KBM-7 (cell line): ENCODE measurements at regions not wholly inside any gene's neighbourhood (a gene's known extent, or its start where the extent isn't known, plus 50 kb on each side); places are given as distances from the start of the nearest gene placed in this dataset.
"Not testable (repeated sequence)": the region's sequence is repeated elsewhere in the genome, so short reads cannot be mapped to it uniquely, and the experiment has no call there.

Source experiments
- DNase-seq: peaks from one replicate; pipeline ENCODE4 v3.0.0-alpha.2; 2015
- in situ Hi-C: fragments of 300-500 bp; cut with MboI; formaldehyde crosslinking; loops from 2 replicates; pipeline ENCODE4 v1.14.3; 2020; ENCODE audit warnings: low sequenced_read_pairs, low pct_unique_long_range_greater_than_20kb, mixed read lengths

DNA sequence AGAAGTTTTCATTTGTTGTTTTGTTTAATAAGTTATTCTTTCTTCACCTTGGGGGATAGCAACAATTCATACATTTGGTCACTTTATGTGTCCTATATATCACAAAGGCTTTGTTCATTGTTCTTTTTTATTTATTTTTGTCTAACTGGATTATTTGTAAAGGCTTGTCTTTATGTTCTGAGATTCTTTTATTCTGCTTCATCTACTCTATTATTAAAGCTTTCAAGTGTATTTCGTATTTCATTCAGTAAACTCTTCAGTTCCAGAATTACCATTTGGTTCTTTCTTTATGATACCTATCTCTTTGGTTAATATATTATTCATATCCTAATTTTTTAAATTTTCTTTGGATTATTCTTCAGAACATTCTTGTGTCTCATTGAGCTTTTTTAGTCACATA lies 942.9 kb downstream of the ANKRD7 start:
- in situ Hi-C loops, result no loop called here

GRCh38 chr7:119172043-119172442 lies 947.5 kb downstream of the ANKRD7 start:
- no peak for DNase-seq
- in situ Hi-C loops, result no loop called here

More for the DNA sequence above, 942.9 kb downstream of the ANKRD7 start:
- peak; percentile 4 for DNase-seq

- in situ Hi-C loops, result no loop called here
- peak; percentile 53 for DNase-seq
Measured at GRCh38 chr7:119175911-119176627, 951.6 kb downstream of the ANKRD7 start.

DNA sequence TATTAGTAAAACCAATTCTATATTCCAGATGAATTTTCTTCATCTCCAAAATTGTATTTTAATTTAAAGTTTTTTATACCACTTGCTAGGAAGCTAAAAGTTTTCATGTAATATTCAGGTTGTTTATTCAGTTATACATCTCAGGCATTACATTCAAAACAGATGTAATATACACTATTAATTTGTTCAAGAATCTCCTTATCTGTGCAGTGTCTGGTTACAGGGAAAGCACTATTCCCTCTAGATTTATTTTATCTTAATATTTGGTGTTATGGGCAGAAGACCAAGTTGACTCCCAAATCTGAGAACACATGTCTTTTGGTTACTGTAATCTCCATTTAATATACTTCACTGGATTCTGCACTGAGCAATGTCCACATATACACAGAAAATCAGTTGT lies 953.4 kb downstream of the ANKRD7 start:
- DNase-seq, result no peak

DNA sequence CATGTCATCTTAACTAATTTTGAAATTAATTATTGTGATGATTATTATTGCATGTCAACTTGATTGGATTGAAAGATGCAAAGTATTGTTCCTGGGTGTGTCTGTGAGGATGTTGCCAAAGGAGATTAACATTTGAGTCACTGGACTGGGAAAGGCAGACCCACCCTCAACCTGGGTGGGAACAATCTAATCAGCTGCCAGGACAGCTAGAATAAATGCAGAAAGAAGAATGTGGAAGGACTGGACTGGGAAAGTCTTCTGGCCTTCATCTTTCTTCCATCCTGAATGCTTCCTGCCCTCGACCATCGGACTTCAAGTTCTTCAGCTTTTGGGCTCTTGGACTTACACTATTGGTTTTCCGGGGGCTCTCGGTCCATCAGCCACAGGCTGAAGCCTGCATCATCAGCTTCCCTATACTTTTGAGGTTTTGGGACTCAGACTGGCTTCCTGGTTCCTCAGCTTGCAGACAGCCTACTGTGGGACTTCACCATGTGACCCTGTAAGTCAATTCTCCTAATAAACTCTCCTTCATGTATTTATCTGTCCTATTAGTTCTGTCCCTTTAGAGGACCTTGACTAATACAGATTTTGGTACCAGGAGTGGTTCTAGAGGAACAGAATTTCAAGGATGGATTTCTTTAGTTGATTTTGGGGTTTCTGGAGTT lies 959.8 kb downstream of the ANKRD7 start:
- DNase-seq, result no peak
- in situ Hi-C loops, result no loop called here

More for the DNA sequence above, 953.4 kb downstream of the ANKRD7 start:
- in situ Hi-C loops, result no loop called here

DNA sequence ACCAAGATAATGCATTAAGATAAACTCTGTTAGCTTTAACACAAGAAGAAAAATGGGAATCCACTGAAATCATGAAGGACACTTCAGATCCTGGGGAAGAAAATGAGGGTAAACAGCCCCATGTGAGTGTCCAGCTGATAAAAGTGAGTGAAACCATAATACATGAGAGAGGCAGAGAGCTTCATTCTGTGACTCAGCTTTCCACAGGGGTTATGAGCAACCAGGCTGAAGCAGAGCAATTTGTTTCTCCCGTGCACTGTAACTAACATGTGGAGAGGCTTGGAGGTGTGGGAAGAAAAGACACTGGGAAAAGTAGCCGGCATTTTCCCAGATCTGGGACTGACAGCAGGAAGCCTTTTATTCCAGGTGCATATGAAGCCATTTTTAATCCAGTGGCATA lies 971.7 kb downstream of the ANKRD7 start:
- in situ Hi-C loops, result no loop called here
- DNase-seq, result no peak

DNA sequence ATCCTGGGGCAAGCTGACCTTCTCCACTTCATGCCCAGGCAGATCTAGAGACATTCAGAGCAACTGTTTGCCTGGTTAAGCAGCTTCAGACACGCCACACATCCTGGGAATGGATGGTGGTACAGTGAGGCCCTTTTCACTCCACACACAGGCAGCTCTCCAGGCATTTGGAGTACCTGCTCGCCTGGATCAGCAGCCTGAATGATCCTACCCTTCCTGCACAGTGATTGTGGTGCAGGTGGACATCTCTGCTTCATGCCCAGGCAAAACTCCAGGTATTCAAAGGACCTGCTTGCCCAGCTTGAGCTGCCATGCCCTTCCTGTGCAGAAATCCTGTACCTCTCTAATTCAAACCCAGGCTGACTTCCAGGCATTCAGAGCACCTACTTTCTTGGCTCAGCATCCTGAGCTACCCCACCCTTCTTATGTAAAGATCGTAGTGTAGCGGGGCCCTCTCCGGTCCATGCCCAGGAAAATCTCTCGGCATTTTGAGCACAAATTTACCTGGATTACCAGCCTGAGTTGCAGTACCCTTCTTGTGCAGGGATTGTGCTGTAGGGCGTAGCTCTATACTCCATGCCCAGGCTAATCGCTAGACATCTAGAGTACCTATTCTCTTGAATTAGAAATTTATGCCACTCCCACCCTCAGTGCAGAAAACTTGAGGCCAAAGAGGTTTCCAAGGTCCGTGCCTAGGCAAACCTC lies 972.8 kb downstream of the ANKRD7 start:
- in situ Hi-C loops, result no loop called here
- DNase-seq, result no peak

DNA sequence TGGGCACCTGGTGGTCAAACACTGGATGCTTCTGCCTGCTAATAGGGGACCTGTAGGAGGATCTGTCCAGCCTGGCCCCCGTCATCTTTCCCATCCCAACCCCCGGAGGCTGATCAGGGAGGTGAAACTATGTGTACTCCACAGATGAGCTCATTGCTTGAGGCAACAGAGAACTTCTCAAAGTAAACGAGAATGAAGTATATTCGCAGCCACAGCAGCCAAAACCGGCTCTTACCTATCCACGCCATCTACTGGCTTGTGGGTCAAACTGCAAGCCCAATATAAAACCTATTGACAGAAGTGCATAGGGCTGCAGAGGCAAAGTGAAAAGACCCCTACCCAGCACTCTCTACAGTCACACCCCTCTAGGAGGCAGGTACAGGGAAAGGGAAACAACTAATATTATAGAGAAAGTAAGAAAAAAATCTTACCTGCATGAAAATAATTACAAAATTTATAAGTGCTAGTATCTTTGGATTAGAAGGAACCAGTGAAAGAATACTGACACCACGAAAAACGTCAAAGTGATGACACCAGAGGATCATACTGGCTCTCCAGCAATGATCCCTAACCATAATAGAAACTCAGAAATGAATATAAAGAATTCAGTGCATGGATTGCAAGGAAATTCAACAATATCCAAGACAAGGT lies 973.5 kb downstream of the ANKRD7 start:
- DNase-seq, result peak; percentile 37
- in situ Hi-C loops, result no loop called here

DNA sequence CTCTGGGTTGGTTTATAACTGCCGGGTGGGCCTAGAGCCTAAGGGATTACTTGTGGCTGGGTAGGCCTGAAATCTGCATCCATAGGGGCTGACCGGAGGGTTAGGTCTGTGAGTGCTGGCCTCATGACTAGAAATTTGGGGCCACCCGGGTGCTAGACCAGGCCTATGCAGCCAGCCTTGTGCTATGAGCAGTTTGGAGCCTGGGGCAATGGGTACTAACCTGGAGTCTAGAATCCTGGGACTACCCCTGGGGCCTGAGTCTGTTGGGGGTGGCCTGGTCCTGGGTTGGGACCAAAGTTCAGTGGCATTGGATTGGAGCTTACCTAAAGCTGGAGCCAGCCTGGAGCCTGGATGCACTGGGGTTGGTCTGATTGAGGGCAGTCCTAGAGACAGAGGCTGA lies 995.2 kb downstream of the ANKRD7 start:
- in situ Hi-C loops, result no loop called here
- no peak for DNase-seq

- in situ Hi-C loops, result no loop called here
- DNase-seq, result no peak
Measured at GRCh38 chr7:119223930-119224329, 999.4 kb downstream of the ANKRD7 start.

- DNase-seq, result no peak
- in situ Hi-C loops, result no loop called here
Measured at GRCh38 chr7:119228482-119228881, 1004.0 kb downstream of the ANKRD7 start.

GRCh38 chr7:119232091-119232490 lies 1007.6 kb downstream of the ANKRD7 start:
- in situ Hi-C loops, result no loop called here

DNA sequence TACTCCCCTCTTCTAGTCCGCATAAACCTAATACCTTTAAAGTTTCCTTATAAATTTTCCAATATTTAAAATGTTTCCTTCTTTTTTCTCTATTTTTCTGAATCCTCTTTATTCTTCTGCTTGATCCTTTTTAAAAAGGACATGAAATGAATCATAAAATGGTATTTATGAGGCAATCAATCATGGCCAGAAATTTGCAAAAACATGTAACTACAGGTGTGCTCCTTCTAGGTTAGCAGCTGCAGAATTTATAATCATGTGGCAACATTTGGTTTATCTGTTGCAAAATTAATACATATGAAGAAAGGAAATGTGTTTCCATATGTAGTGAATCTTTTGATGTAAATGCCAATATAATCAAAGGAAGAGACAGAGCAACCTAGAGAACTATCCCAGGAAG lies 1008.5 kb downstream of the ANKRD7 start:
- in situ Hi-C loops, result no loop called here
- no peak for DNase-seq

More at GRCh38 chr7:119232091-119232490, 1007.6 kb downstream of the ANKRD7 start:
- DNase-seq, result no peak

GRCh38 chr7:119252962-119253361 lies 1020.0 kb upstream of the KCND2 start:
- no peak for DNase-seq
- in situ Hi-C loops, result no loop called here

DNA sequence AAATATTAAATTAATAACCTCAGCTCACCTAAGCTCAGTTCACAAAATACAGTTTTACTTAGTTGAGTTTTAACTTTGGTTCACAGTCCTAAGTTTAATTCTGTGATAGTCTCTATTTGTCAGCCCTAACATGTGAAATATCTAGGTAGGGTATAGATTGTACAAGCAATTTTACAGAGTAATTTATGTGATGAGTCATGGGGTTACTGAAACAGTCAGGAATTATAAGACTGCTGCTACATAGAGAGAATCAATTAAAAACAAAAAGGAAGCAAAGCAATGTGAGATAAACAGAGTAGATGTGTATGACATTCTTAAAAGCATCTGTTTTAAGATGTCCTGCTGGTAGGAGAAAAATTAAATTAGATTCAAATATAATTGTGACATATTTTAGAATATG lies 1018.2 kb upstream of the KCND2 start:
- in situ Hi-C loops, result no loop called here
- DNase-seq, result no peak

- no peak for DNase-seq
- in situ Hi-C loops, result no loop called here
Measured at GRCh38 chr7:119256001-119256400, 1017.0 kb upstream of the KCND2 start.

DNA sequence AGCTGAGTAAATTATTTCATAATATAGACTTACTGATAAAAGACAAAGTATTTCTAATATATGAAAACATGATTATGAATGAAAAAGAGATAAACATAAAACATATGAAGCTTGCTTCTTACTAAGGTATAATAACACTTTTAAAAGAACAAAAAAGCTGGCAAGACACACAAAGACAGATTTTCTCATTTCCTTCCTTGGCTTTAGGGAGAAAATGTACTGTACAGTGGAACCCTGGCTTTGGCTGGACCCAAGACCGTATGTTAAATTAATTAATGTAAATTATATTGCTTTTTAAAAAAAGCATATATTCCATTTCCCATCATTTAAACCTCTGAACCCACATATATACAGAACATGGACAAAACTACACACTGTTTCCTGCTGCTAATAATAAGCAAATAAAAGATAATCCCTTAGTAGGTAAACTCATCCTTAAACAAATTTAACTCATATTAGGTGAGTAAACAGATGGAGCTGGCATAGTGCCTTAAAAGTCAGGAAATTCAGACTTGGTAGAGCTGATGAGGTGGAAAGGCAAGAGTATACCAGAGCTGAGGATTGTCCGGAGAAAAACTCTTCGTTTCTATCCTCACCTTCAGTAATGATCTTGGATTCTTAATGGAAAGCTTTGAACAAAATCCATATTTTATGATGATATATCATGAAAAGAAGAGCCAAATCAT lies 1016.4 kb upstream of the KCND2 start:
- in situ Hi-C loops, result no loop called here
- no peak for DNase-seq

- DNase-seq, in situ Hi-C loops: not testable (repeated sequence)
Measured at GRCh38 chr7:119266790-119267189, 1006.2 kb upstream of the KCND2 start.

GRCh38 chr7:119270045-119270464 lies 1002.9 kb upstream of the KCND2 start:
- DNase-seq, result peak; percentile 58
- in situ Hi-C loops, result no loop called here
